HCT116 (cell line): ENCODE measurements at regions not wholly inside any gene's neighbourhood (a gene's known extent, or its start where the extent isn't known, plus 50 kb on each side); places are given as distances from the start of the nearest gene placed in this dataset.

Source experiments
- ATAC-seq: fragments of 200-7000 bp; cut with Tn5 transposase; 2 replicates; pipeline ENCODE4 v1.9.1; 2020; ENCODE audit warnings: mild to moderate bottlenecking, moderate library complexity
- BruUV-seq: library from RNA; stranded (reverse); fragments of 400-500 nt; replicated peaks from 2 replicates; lab custom pipeline; 2021; lab: Mats Ljungman, UMichigan
- CTCF ChIA-PET: fragments of 300-600 bp; sonication (Branson Sonifier 250); formaldehyde crosslinking; loops from one replicate; lab custom pipeline; 2021; ENCODE audit warnings: antibody characterized with exemption; lab: Charles Lee
- POLR2A ChIA-PET: fragments of 300-600, 350-600 bp; sonication (Branson Sonifier 250); formaldehyde crosslinking; loops from one replicate; lab custom pipeline; 2021; ENCODE audit warnings: antibody characterized with exemption; lab: Charles Lee
- RAD21 ChIA-PET, 2 experiments: fragments of 300-600 bp; sonication (Branson Sonifier 250); formaldehyde crosslinking; loops; one replicate each; lab custom pipeline; 2023; ENCODE audit warnings: low total read pairs in 2 of 2; ENCODE audit not compliant: uncharacterized antibody in 2 of 2, unreplicated experiment in 2 of 2, low non-redundant PET in 1 of 2; lab: Charles Lee
- DNase-seq: peaks from one replicate; pipeline ENCODE4 v3.0.0-alpha.2; 2010; ENCODE audit warnings: low read depth, low spot score
- H2AFZ ChIP-seq: fragments of 200-600 bp; shearing (Covaris generic), sonication (generic); 2 replicates; pipeline ENCODE4 v1.6.1; 2017; ENCODE audit warnings: low read depth, mixed run types, mixed read lengths, antibody characterized with exemption, low read length; ENCODE audit not compliant: poor library complexity, severe bottlenecking
- H3K27ac ChIP-seq: 2 replicates; pipeline ENCODE4 v1.5.1; 2012; ENCODE audit warnings: low read depth, low read length
- H3K27me3 ChIP-seq: fragments of 200-600 bp; sonication (generic); 2 replicates; pipeline ENCODE4 v1.6.1; 2016; ENCODE audit warnings: mixed run types, low read length, mixed read lengths; ENCODE audit not compliant: insufficient read depth
- H3K36me3 ChIP-seq, 2 experiments: fragments of 200-500 bp in 1 of 2; fragments of 200-600 bp in 1 of 2; sonication (Bioruptor generic) in 1 of 2; sonication (generic) in 1 of 2; 2 replicates each; pipeline versions ENCODE4 v1.5.1 to v1.6.1; 2014 to 2016; ENCODE audit warnings: low read length in 2 of 2, inconsistent platforms in 1 of 2, mixed read lengths in 1 of 2, mixed run types in 1 of 2; ENCODE audit not compliant: insufficient read depth in 2 of 2, control insufficient read depth in 1 of 2
- H3K4me1 ChIP-seq, 2 experiments: fragments of 200-600 bp in 1 of 2; sonication (generic) in 1 of 2; 2 replicates each; pipeline versions ENCODE4 v1.5.1 to v1.6.1; 2012 to 2017; ENCODE audit warnings: low read length in 2 of 2, inconsistent platforms in 1 of 2, mild to moderate bottlenecking in 1 of 2, mixed read lengths in 1 of 2, mixed run types in 1 of 2, moderate library complexity in 1 of 2; ENCODE audit not compliant: insufficient read depth in 2 of 2, control insufficient read depth in 1 of 2
- H3K4me2 ChIP-seq: fragments of 200-600 bp; sonication (generic); 2 replicates; pipeline ENCODE4 v1.6.1; 2017; ENCODE audit warnings: mixed run types, low read length, mixed read lengths
- H3K4me3 ChIP-seq, 2 experiments: fragments of 200-600 bp in 1 of 2; sonication (generic) in 1 of 2; replicated peaks in 1 of 2; 2 replicates each; pipeline ENCODE4 v1.5.1; 2011 to 2016; ENCODE audit warnings: low read length in 2 of 2, control low read depth in 1 of 2, low read depth in 1 of 2, mild to moderate bottlenecking in 1 of 2, mixed read lengths in 1 of 2, mixed run types in 1 of 2
- H3K79me2 ChIP-seq: fragments of 200-600 bp; sonication (generic); 2 replicates; pipeline ENCODE4 v1.6.1; 2017; ENCODE audit warnings: mild to moderate bottlenecking, mixed run types, low read length, moderate library complexity, mixed read lengths; ENCODE audit not compliant: insufficient read depth
- H3K9ac ChIP-seq: fragments of 200-600 bp; sonication (generic); 2 replicates; pipeline ENCODE4 v1.6.1; 2016; ENCODE audit warnings: low read length, mixed read lengths
- H3K9me2 ChIP-seq: fragments of 200-600 bp; sonication (generic), shearing (Covaris generic); 2 replicates; pipeline ENCODE4 v1.6.1; 2017; ENCODE audit warnings: mixed run types, mild to moderate bottlenecking, moderate library complexity; ENCODE audit not compliant: insufficient read depth
- H3K9me3 ChIP-seq, 2 experiments: fragments of 200-500 bp in 1 of 2; fragments of 200-600 bp in 1 of 2; sonication (Bioruptor generic) in 1 of 2; sonication (generic) in 1 of 2; 2 replicates each; pipeline ENCODE4 v1.6.1; 2014 to 2017; ENCODE audit warnings: low read length in 2 of 2, mixed read lengths in 2 of 2, inconsistent platforms in 1 of 2, low read depth in 1 of 2, mild to moderate bottlenecking in 1 of 2, mixed run types in 1 of 2, moderate library complexity in 1 of 2; ENCODE audit not compliant: control insufficient read depth in 1 of 2, insufficient read depth in 1 of 2
- H4K20me1 ChIP-seq: fragments of 200-600 bp; sonication (generic), shearing (Covaris generic); 2 replicates; pipeline ENCODE4 v1.6.1; 2017; ENCODE audit warnings: mixed run types, mild to moderate bottlenecking, moderate library complexity; ENCODE audit not compliant: insufficient read depth
- CBX3 ChIP-seq: IDR thresholded peaks from 2 replicates; pipeline ENCODE4 v1.6.1; 2012; ENCODE audit warnings: low read depth
- CEBPB ChIP-seq: IDR thresholded peaks from 2 replicates; pipeline ENCODE4 v1.6.1; 2012; ENCODE audit warnings: low read depth
- ELF1 ChIP-seq: IDR thresholded peaks from 2 replicates; pipeline ENCODE4 v1.6.1; 2012; ENCODE audit warnings: low read depth, borderline replicate concordance
- EZH2 ChIP-seq: fragments of 200-600 bp; sonication (generic); IDR thresholded peaks from 2 replicates; pipeline ENCODE4 v1.6.1; 2017; ENCODE audit warnings: antibody characterized with exemption, mixed run types
- EZH2phosphoT487 ChIP-seq: fragments of 200-600 bp; IDR thresholded peaks from 2 replicates; pipeline ENCODE4 v1.6.1; 2018; ENCODE audit warnings: antibody characterized with exemption, borderline replicate concordance
- FOSL1 ChIP-seq: IDR thresholded peaks from 2 replicates; pipeline ENCODE4 v1.6.1; 2012; ENCODE audit warnings: low read depth
- JUND ChIP-seq: IDR thresholded peaks from 2 replicates; pipeline ENCODE4 v1.6.1; 2012
- POLR2A ChIP-seq: IDR thresholded peaks from 2 replicates; pipeline ENCODE4 v1.7.0; 2011; ENCODE audit warnings: borderline replicate concordance; ENCODE audit not compliant: insufficient read depth, insufficient read length; ENCODE audit errors: extremely low read depth
- POLR2AphosphoS5 ChIP-seq: IDR thresholded peaks from 2 replicates; pipeline ENCODE4 v1.6.1; 2011; ENCODE audit warnings: mild to moderate bottlenecking, low read depth, low read length, moderate library complexity
- RAD21 ChIP-seq: IDR thresholded peaks from 2 replicates; pipeline ENCODE4 v1.6.1; 2012; ENCODE audit warnings: low read depth, mild to moderate bottlenecking
- SIN3A ChIP-seq: IDR thresholded peaks from 2 replicates; pipeline ENCODE4 v1.6.1; 2012; ENCODE audit warnings: low read depth
- SP1 ChIP-seq: IDR thresholded peaks from 2 replicates; pipeline ENCODE4 v1.6.1; 2012; ENCODE audit warnings: low read depth
- SRF ChIP-seq: IDR thresholded peaks from 2 replicates; pipeline ENCODE4 v1.6.1; 2012; ENCODE audit warnings: low read depth
- TCF7L2 ChIP-seq: IDR thresholded peaks from 2 replicates; pipeline ENCODE4 v1.7.0; 2011; ENCODE audit warnings: borderline replicate concordance, inconsistent platforms; ENCODE audit not compliant: insufficient read depth, insufficient read length; ENCODE audit errors: extremely low read depth
- ZFX ChIP-seq: fragments of 450-650 bp; IDR thresholded peaks from 2 replicates; pipeline ENCODE4 v1.6.1; 2017
- intact Hi-C: fragments of 100-400 bp; cut with micrococcal nuclease; formaldehyde crosslinking; loops from 2 replicates; pipeline ENCODE4 v1.10.0; 2022
- TF ChIP-seq, protein P1 (sequence below), 3 experiments: fragments of 200-600 bp in 1 of 3; sonication (generic) in 1 of 3; IDR thresholded peaks in 2 of 3; conservative IDR thresholded peaks in 1 of 3; 2 replicates each; pipeline ENCODE4 v1.5.1; 2012 to 2017; ENCODE audit warnings: low read depth in 2 of 3, low read length in 2 of 3, antibody characterized with exemption in 1 of 3, borderline replicate concordance in 1 of 3, control low read depth in 1 of 3, mild to moderate bottlenecking in 1 of 3, mixed read lengths in 1 of 3, mixed run types in 1 of 3, moderate library complexity in 1 of 3; ENCODE audit not compliant: insufficient read depth in 1 of 3
- TF ChIP-seq, protein P2 (sequence below): IDR thresholded peaks from 2 replicates; pipeline ENCODE4 v1.6.1; 2012
- TF ChIP-seq, protein P3 (sequence below): IDR thresholded peaks from 2 replicates; pipeline ENCODE4 v1.6.1; 2012

DNA sequence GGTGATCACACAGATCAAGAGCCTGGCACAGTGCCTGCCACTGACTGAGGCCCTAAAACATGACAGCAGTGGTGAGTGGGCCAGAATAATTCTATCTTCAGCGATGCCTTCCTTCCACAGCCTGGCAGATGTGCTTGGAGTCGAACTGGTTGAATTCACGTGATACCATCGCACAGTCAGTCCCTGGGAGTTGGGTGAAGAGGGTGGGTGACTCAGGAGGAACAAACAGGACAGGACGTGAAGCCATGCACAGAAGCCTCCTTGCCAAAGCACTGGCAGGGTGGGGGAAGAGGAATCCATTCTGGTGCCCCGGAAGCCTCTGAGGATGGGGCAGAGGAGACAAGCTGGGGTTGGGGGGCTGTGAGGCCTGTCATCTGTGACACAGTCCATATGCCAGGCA lies 80.3 kb upstream of the WNT4 start:
- Histone ChIP-seq H3K79me2 (no peaks in the 10 kb centered on the region), H3K4me1 (peaks cover under 1% of the 10 kb centered on the region in 2 experiments; a peak in 2 of 4 replicates), H3K9me2 (no peaks in the 10 kb centered on the region), H4K20me1 (no peaks in the 10 kb centered on the region), H3K27me3 (no peaks in the 10 kb centered on the region), H3K4me3 (no peak overlapping the region), H3K9me3 (no peaks in the 10 kb centered on the region), H2AFZ (no peak overlapping the region), H3K36me3 (no peaks in the 10 kb centered on the region), H3K27ac (no peak overlapping the region), H3K9ac (no peak overlapping the region), H3K4me2 (no peak overlapping the region)
- TF ChIP-seq ELF1 (no peak), SIN3A (no peak), JUND (no peak), EZH2 (no peak), EZH2phosphoT487 (no peak), CEBPB (no peak), SRF (no peak), ZFX (no peak), RAD21 (no peak), SP1 (no peak)
- TF ChIP-seq, protein P1, sequence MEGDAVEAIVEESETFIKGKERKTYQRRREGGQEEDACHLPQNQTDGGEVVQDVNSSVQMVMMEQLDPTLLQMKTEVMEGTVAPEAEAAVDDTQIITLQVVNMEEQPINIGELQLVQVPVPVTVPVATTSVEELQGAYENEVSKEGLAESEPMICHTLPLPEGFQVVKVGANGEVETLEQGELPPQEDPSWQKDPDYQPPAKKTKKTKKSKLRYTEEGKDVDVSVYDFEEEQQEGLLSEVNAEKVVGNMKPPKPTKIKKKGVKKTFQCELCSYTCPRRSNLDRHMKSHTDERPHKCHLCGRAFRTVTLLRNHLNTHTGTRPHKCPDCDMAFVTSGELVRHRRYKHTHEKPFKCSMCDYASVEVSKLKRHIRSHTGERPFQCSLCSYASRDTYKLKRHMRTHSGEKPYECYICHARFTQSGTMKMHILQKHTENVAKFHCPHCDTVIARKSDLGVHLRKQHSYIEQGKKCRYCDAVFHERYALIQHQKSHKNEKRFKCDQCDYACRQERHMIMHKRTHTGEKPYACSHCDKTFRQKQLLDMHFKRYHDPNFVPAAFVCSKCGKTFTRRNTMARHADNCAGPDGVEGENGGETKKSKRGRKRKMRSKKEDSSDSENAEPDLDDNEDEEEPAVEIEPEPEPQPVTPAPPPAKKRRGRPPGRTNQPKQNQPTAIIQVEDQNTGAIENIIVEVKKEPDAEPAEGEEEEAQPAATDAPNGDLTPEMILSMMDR (IDR thresholded peaks at IDR 0.05 in 2 of 3, conservative IDR thresholded peaks at IDR 0.05 in 1 of 3; ENCODE audit: borderline replicate concordance in 1 of 3, insufficient read depth in 1 of 3, low read depth in 2 of 3, low read length in 2 of 3): no peak
- ATAC-seq (no peak), DNase-seq (no peak)
- intact Hi-C loops: no loop called here
- CTCF ChIA-PET: no interaction called here
- BruUV-seq: no TSS peak
- POLR2A ChIA-PET: no interaction called here
- RAD21 ChIA-PET: no interaction called here

DNA sequence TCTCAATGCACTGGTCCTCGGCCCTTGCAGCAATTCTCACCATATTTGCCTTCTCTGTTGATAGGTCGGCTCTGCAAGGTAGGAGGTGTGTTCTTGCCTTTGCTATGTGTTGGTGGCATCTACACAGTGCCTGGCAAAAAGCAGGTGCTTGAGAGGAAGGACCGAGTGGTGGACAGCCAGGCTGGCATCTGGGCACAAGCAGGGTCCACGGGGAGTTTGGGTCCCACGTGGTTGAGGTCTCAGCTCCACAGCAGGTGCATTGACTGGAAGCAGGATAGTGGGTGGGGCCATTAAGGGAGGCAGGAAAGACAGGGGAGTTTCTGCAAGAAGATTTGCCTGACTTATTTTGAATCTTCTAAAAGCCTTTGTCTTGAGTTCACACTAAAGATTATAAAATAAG lies 81.2 kb upstream of the WNT4 start:
- Histone ChIP-seq H2AFZ (no peak overlapping the region), H3K9ac (no peak overlapping the region), H3K9me2 (no peaks in the 10 kb centered on the region), H4K20me1 (no peaks in the 10 kb centered on the region), H3K4me2 (no peak overlapping the region), H3K27ac (no peak overlapping the region), H3K36me3 (no peaks in the 10 kb centered on the region), H3K79me2 (no peaks in the 10 kb centered on the region), H3K27me3 (no peaks in the 10 kb centered on the region), H3K4me3 (no peak overlapping the region), H3K4me1 (peaks cover 0 to under 1% of the 10 kb centered on the region in 2 experiments; a peak in 1 of 4 replicates), H3K9me3 (no peaks in the 10 kb centered on the region)
- DNase-seq: no peak
- ChIA-PET RAD21 (no interaction called here), POLR2A (no interaction called here), CTCF (no interaction called here)
- intact Hi-C loops: no loop called here
- BruUV-seq: no TSS peak
- TF ChIP-seq CBX3: no peak
- no peak for TF ChIP-seq TCF7L2
- TF ChIP-seq, protein P2, sequence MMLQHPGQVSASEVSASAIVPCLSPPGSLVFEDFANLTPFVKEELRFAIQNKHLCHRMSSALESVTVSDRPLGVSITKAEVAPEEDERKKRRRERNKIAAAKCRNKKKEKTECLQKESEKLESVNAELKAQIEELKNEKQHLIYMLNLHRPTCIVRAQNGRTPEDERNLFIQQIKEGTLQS: no peak
- TF ChIP-seq SRF: no peak
- no peak for TF ChIP-seq SIN3A
- TF ChIP-seq ELF1: no peak
- TF ChIP-seq, protein P1 (IDR thresholded peaks at IDR 0.05 in 2 of 3, conservative IDR thresholded peaks at IDR 0.05 in 1 of 3; ENCODE audit: borderline replicate concordance in 1 of 3, insufficient read depth in 1 of 3, low read depth in 2 of 3, low read length in 2 of 3): no peak
- TF ChIP-seq, protein P3, sequence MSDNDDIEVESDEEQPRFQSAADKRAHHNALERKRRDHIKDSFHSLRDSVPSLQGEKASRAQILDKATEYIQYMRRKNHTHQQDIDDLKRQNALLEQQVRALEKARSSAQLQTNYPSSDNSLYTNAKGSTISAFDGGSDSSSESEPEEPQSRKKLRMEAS: no peak
- TF ChIP-seq FOSL1: no peak
- no peak for TF ChIP-seq POLR2AphosphoS5
- no peak for TF ChIP-seq POLR2A
- ATAC-seq: no peak
